HepG2 (cell line): ENCODE measurements at regions not wholly inside any gene's neighbourhood (a gene's known extent, or its start where the extent isn't known, plus 50 kb on each side); places are given as distances from the start of the nearest gene placed in this dataset.

ENCODE experiments used
- ATAC-seq: fragments of 200-7000 bp; cut with Tn5 transposase; 3 replicates; pipeline ENCODE4 v1.9.1; 2020; ENCODE audit warnings: mild to moderate bottlenecking, moderate library complexity
- BruUV-seq: library from RNA; stranded (reverse); fragments of 400-500 nt; replicated peaks from 2 replicates; lab custom pipeline; 2021; lab: Mats Ljungman, UMichigan
- CTCF ChIA-PET: fragments of 300-600 bp; formaldehyde crosslinking; extraction: SDS; loops from one replicate; lab custom pipeline; 2021; ENCODE audit warnings: low total read pairs, inconsistent platforms, low intra/inter-chr PET ratio; lab: Yijun Ruan, JAX
- POLR2A ChIA-PET: fragments of 350-600 bp; sonication (Branson Sonifier 250); formaldehyde crosslinking; loops from one replicate; lab custom pipeline; 2020; ENCODE audit warnings: antibody characterized with exemption, inconsistent platforms; lab: Yijun Ruan, JAX
- DNase-seq: peaks from one replicate; pipeline ENCODE4 v3.0.0-alpha.2; 2015; ENCODE audit warnings: low spot score
- FAIRE-seq: peaks from 3 replicates; lab custom pipeline; 2011; peaks lifted over from hg19 to GRCh38; lab: Jason Lieb, UNC
- H2AFZ ChIP-seq: one replicate; pipeline ENCODE4 v1.6.1; 2011; ENCODE audit warnings: low read length, inconsistent platforms
- H3K27ac ChIP-seq: fragments of 300-600 bp; 3 replicates; pipeline ENCODE4 v1.8.0; 2011; ENCODE audit warnings: mixed run types, mild to moderate bottlenecking, mixed read lengths, low read length, inconsistent platforms; ENCODE audit not compliant: insufficient read depth; ENCODE audit errors: extremely low read length
- H3K27me3 ChIP-seq, 2 experiments: fragments of 200-600 bp in 1 of 2; 2 replicates in 1 of 2; 3 replicates in 1 of 2; pipeline versions ENCODE4 v1.6.0 to v1.8.0; 2011; ENCODE audit warnings: low read length in 2 of 2, mild to moderate bottlenecking in 2 of 2, moderate library complexity in 2 of 2, inconsistent platforms in 1 of 2; ENCODE audit not compliant: insufficient read depth in 2 of 2, control insufficient read depth in 1 of 2
- H3K36me3 ChIP-seq, 2 experiments: fragments of 200-600 bp in 1 of 2; replicated peaks in 1 of 2; 2 replicates in 1 of 2; 3 replicates in 1 of 2; pipeline versions ENCODE4 v1.5.1 to v1.8.0; 2011; ENCODE audit warnings: low read length in 2 of 2, inconsistent platforms in 1 of 2; ENCODE audit not compliant: insufficient read depth in 2 of 2, control insufficient read depth in 1 of 2
- H3K4me1 ChIP-seq: 2 replicates; pipeline ENCODE4 v1.5.1; 2012; ENCODE audit warnings: low read length, inconsistent platforms; ENCODE audit not compliant: insufficient read depth
- H3K4me2 ChIP-seq: 2 replicates; pipeline ENCODE4 v1.6.0; 2011; ENCODE audit warnings: low read depth, low read length, inconsistent platforms
- H3K4me3 ChIP-seq, 3 experiments: fragments of 200-600 bp in 1 of 3; sonication (generic), shearing (Covaris generic) in 1 of 3; replicated peaks in 1 of 3; 2 replicates each; pipeline ENCODE4 v1.5.1; 2011 to 2016; ENCODE audit warnings: low read length in 3 of 3, inconsistent platforms in 2 of 3, low read depth in 2 of 3, mild to moderate bottlenecking in 2 of 3, control low read depth in 1 of 3, mixed read lengths in 1 of 3; ENCODE audit not compliant: insufficient read depth in 1 of 3
- H3K79me2 ChIP-seq: one replicate; pipeline ENCODE4 v1.6.1; 2011; ENCODE audit warnings: low read length, inconsistent platforms; ENCODE audit not compliant: insufficient read depth
- H3K9ac ChIP-seq: 2 replicates; pipeline ENCODE4 v1.6.0; 2011; ENCODE audit warnings: mild to moderate bottlenecking, low read depth, low read length, inconsistent platforms; ENCODE audit not compliant: insufficient read depth
- H3K9me3 ChIP-seq: 2 replicates; pipeline ENCODE4 v1.5.1; 2012; ENCODE audit warnings: mild to moderate bottlenecking, low read length
- H4K20me1 ChIP-seq: 2 replicates; pipeline ENCODE4 v1.6.0; 2011; ENCODE audit warnings: inconsistent platforms, mild to moderate bottlenecking, low read length, moderate library complexity; ENCODE audit not compliant: insufficient read depth
- NBN ChIP-seq: fragments of 450-650 bp; conservative IDR thresholded peaks from 2 replicates; pipeline ENCODE4 v1.6.1; 2017
- POGZ ChIP-seq: sonication (generic); formaldehyde crosslinking; IDR thresholded peaks from 2 replicates; pipeline ENCODE4 v1.4.0; 2020; ENCODE audit warnings: mild to moderate bottlenecking, missing genetic modification reagents
- SAP130 ChIP-seq: IDR thresholded peaks from 2 replicates; pipeline ENCODE4 v1.6.1; 2016; ENCODE audit warnings: low read depth
- THYN1 ChIP-seq: sonication (generic); formaldehyde crosslinking; IDR thresholded peaks from 2 replicates; pipeline ENCODE4 v1.8.1; 2023; ENCODE audit warnings: low read depth, mild to moderate bottlenecking, moderate library complexity, missing genetic modification reagents, borderline replicate concordance
- ZNF205 ChIP-seq: IDR thresholded peaks from 2 replicates; pipeline ENCODE4 v1.6.1; 2018; ENCODE audit warnings: missing biosample characterization, missing genetic modification reagents
- ZNF746 ChIP-seq: sonication (generic); formaldehyde crosslinking; IDR thresholded peaks from 2 replicates; pipeline ENCODE4 v1.8.0; 2022; ENCODE audit warnings: mild to moderate bottlenecking, missing genetic modification reagents
- WGBS: methylation state at CpG from one replicate; pipeline ENCODE4 v1.1.6; 2017; ENCODE audit warnings: low lambda C conversion rate; 5-methylcytosine and 5-hydroxymethylcytosine counted together
- in situ Hi-C: cut with HindIII; loops from 2 replicates; pipeline ENCODE4 v1.10.0; 2017; ENCODE audit warnings: low pct_unique_long_range_greater_than_20kb; ENCODE audit not compliant: extremely low pct_ligation_motif_present
- intact Hi-C: fragments of 100-400 bp; cut with micrococcal nuclease; formaldehyde crosslinking; loops from one replicate; pipeline ENCODE4 v1.10.0; 2022; ENCODE audit not compliant: unreplicated experiment
- TF ChIP-seq, protein P1 (sequence below): sonication (generic); formaldehyde crosslinking; IDR thresholded peaks from 2 replicates; pipeline ENCODE4 v1.4.0; 2020; ENCODE audit warnings: missing genetic modification reagents
- TF ChIP-seq, protein P2 (sequence below): sonication (generic); formaldehyde crosslinking; IDR thresholded peaks from 2 replicates; pipeline ENCODE4 v1.5.0; 2020; ENCODE audit warnings: mild to moderate bottlenecking, missing genetic modification reagents
- TF ChIP-seq, protein P3 (sequence below): sonication (generic); formaldehyde crosslinking; IDR thresholded peaks from 2 replicates; pipeline ENCODE4; 2020; ENCODE audit warnings: missing genetic modification reagents, mild to moderate bottlenecking, borderline replicate concordance
- TF ChIP-seq, protein P4 (sequence below): sonication (generic); formaldehyde crosslinking; IDR thresholded peaks from 2 replicates; pipeline ENCODE4 v1.5.0; 2020; ENCODE audit warnings: missing genetic modification reagents
- TF ChIP-seq, protein P5 (sequence below): sonication (generic); formaldehyde crosslinking; IDR thresholded peaks from 2 replicates; pipeline ENCODE4 v1.4.0; 2020; ENCODE audit warnings: mild to moderate bottlenecking, missing genetic modification reagents

DNA sequence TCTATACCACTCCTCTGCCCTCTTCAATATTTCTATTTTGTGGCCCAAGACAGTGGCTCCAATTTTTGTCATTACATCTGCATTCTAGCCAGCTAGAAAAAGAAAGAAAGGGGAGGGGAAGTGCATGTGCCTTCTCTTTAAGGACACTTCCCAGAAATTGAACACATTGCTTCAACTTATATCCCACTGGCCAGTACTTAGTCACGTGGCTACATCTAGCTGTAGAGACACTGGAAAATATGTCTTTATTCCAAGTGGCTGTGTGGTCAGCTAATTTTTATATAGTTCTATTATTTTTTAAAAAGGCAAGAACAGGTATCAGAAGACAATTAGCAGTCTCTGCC lies 200.4 kb downstream of the SNX19 start:
- Histone ChIP-seq H3K36me3 (no peaks in the 10 kb centered on the region), H3K4me3 (no peak overlapping the region), H4K20me1 (no peaks in the 10 kb centered on the region), H3K4me2 (no peak overlapping the region), H3K79me2 (no peaks in the 10 kb centered on the region), H3K27ac (no peak overlapping the region), H3K9me3 (no peaks in the 10 kb centered on the region), H3K27me3 (no peaks in the 10 kb centered on the region), H3K4me1 (no peaks in the 10 kb centered on the region), H3K9ac (no peak overlapping the region), H2AFZ (no peak overlapping the region)
- no TSS peak for BruUV-seq
- ATAC-seq (no peak), FAIRE-seq (no peak), DNase-seq (no peak)
- CTCF ChIA-PET, result no interaction called here
- 5% methylated on average over 1 of the region's 1 CpG for WGBS
- intact Hi-C loops, result loop anchor here (2.0 kb wide), 1 partner anchor 59 kb away; no protein-coding TSS in a partner anchor
- POLR2A ChIA-PET, result no interaction called here
- in situ Hi-C loops, result no loop called here
- no peak for TF ChIP-seq ZNF746 (CRISPR knock-in tag)
- TF ChIP-seq, protein P1, sequence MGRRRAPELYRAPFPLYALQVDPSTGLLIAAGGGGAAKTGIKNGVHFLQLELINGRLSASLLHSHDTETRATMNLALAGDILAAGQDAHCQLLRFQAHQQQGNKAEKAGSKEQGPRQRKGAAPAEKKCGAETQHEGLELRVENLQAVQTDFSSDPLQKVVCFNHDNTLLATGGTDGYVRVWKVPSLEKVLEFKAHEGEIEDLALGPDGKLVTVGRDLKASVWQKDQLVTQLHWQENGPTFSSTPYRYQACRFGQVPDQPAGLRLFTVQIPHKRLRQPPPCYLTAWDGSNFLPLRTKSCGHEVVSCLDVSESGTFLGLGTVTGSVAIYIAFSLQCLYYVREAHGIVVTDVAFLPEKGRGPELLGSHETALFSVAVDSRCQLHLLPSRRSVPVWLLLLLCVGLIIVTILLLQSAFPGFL, result no peak
- TF ChIP-seq NBN, result no peak
- TF ChIP-seq, protein P2, sequence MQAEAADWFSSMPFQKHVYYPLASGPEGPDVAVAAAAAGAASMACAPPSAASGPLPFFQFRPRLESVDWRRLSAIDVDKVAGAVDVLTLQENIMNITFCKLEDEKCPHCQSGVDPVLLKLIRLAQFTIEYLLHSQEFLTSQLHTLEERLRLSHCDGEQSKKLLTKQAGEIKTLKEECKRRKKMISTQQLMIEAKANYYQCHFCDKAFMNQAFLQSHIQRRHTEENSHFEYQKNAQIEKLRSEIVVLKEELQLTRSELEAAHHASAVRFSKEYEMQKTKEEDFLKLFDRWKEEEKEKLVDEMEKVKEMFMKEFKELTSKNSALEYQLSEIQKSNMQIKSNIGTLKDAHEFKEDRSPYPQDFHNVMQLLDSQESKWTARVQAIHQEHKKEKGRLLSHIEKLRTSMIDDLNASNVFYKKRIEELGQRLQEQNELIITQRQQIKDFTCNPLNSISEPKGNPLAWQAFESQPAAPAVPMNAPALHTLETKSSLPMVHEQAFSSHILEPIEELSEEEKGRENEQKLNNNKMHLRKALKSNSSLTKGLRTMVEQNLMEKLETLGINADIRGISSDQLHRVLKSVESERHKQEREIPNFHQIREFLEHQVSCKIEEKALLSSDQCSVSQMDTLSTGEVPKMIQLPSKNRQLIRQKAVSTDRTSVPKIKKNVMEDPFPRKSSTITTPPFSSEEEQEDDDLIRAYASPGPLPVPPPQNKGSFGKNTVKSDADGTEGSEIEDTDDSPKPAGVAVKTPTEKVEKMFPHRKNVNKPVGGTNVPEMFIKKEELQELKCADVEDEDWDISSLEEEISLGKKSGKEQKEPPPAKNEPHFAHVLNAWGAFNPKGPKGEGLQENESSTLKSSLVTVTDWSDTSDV (CRISPR knock-in tag), result no peak
- no peak for TF ChIP-seq POGZ
- TF ChIP-seq, protein P3, sequence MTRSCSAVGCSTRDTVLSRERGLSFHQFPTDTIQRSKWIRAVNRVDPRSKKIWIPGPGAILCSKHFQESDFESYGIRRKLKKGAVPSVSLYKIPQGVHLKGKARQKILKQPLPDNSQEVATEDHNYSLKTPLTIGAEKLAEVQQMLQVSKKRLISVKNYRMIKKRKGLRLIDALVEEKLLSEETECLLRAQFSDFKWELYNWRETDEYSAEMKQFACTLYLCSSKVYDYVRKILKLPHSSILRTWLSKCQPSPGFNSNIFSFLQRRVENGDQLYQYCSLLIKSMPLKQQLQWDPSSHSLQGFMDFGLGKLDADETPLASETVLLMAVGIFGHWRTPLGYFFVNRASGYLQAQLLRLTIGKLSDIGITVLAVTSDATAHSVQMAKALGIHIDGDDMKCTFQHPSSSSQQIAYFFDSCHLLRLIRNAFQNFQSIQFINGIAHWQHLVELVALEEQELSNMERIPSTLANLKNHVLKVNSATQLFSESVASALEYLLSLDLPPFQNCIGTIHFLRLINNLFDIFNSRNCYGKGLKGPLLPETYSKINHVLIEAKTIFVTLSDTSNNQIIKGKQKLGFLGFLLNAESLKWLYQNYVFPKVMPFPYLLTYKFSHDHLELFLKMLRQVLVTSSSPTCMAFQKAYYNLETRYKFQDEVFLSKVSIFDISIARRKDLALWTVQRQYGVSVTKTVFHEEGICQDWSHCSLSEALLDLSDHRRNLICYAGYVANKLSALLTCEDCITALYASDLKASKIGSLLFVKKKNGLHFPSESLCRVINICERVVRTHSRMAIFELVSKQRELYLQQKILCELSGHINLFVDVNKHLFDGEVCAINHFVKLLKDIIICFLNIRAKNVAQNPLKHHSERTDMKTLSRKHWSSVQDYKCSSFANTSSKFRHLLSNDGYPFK (CRISPR knock-in tag), result no peak
- TF ChIP-seq, protein P4, sequence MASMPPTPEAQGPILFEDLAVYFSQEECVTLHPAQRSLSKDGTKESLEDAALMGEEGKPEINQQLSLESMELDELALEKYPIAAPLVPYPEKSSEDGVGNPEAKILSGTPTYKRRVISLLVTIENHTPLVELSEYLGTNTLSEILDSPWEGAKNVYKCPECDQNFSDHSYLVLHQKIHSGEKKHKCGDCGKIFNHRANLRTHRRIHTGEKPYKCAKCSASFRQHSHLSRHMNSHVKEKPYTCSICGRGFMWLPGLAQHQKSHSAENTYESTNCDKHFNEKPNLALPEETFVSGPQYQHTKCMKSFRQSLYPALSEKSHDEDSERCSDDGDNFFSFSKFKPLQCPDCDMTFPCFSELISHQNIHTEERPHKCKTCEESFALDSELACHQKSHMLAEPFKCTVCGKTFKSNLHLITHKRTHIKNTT, result no peak
- no peak for TF ChIP-seq SAP130 (CRISPR knock-in tag)
- no peak for TF ChIP-seq ZNF205 (CRISPR knock-in tag)
- TF ChIP-seq, protein P5, sequence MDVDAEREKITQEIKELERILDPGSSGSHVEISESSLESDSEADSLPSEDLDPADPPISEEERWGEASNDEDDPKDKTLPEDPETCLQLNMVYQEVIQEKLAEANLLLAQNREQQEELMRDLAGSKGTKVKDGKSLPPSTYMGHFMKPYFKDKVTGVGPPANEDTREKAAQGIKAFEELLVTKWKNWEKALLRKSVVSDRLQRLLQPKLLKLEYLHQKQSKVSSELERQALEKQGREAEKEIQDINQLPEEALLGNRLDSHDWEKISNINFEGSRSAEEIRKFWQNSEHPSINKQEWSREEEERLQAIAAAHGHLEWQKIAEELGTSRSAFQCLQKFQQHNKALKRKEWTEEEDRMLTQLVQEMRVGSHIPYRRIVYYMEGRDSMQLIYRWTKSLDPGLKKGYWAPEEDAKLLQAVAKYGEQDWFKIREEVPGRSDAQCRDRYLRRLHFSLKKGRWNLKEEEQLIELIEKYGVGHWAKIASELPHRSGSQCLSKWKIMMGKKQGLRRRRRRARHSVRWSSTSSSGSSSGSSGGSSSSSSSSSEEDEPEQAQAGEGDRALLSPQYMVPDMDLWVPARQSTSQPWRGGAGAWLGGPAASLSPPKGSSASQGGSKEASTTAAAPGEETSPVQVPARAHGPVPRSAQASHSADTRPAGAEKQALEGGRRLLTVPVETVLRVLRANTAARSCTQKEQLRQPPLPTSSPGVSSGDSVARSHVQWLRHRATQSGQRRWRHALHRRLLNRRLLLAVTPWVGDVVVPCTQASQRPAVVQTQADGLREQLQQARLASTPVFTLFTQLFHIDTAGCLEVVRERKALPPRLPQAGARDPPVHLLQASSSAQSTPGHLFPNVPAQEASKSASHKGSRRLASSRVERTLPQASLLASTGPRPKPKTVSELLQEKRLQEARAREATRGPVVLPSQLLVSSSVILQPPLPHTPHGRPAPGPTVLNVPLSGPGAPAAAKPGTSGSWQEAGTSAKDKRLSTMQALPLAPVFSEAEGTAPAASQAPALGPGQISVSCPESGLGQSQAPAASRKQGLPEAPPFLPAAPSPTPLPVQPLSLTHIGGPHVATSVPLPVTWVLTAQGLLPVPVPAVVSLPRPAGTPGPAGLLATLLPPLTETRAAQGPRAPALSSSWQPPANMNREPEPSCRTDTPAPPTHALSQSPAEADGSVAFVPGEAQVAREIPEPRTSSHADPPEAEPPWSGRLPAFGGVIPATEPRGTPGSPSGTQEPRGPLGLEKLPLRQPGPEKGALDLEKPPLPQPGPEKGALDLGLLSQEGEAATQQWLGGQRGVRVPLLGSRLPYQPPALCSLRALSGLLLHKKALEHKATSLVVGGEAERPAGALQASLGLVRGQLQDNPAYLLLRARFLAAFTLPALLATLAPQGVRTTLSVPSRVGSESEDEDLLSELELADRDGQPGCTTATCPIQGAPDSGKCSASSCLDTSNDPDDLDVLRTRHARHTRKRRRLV (CRISPR knock-in tag), result no peak
- no peak for TF ChIP-seq THYN1 (CRISPR knock-in tag)
